OCI-LY7 (cell line): ENCODE measurements at regions not wholly inside any gene's neighbourhood (a gene's known extent, or its start where the extent isn't known, plus 50 kb on each side); places are given as distances from the start of the nearest gene placed in this dataset.

ENCODE experiments used
- CTCF ChIP-seq: fragments of 200-600 bp; sonication (generic); conservative IDR thresholded peaks from 2 replicates; pipeline ENCODE4 v1.5.1; 2014; ENCODE audit warnings: mild to moderate bottlenecking, antibody characterized with exemption, low read length, moderate library complexity, mixed read lengths
- EZH2phosphoT487 ChIP-seq: fragments of 200-600 bp; sonication (generic); IDR thresholded peaks from 2 replicates; pipeline ENCODE4 v1.6.1; 2018; ENCODE audit warnings: low read depth, borderline replicate concordance, mild to moderate bottlenecking, mixed run types, antibody characterized with exemption, low read length, moderate library complexity, mixed read lengths

GRCh38 chr11:109093354-109093753, 328.6 kb upstream of the C11orf87 start:
- TF ChIP-seq CTCF (no peak), EZH2phosphoT487 (no peak)
